GM13976 (cell line): ENCODE measurements at regions not wholly inside any gene's neighbourhood (a gene's known extent, or its start where the extent isn't known, plus 50 kb on each side); places are given as distances from the start of the nearest gene placed in this dataset.

ENCODE experiments used
- DNase-seq: peaks from one replicate; pipeline ENCODE4 v3.0.0; 2012; ENCODE audit warnings: low spot score
- in situ Hi-C: fragments of 300-500 bp; cut with MboI; formaldehyde crosslinking; loops from one replicate; pipeline ENCODE4 v1.12.0; 2022; ENCODE audit warnings: low sequenced_read_pairs, mixed read lengths, inconsistent platforms; ENCODE audit not compliant: unreplicated experiment
- TF ChIP-seq, protein P1 (sequence below): IDR thresholded peaks from 2 replicates; pipeline ENCODE4 v1.5.1; 2012; ENCODE audit warnings: borderline replicate concordance, mild to moderate bottlenecking; ENCODE audit not compliant: insufficient read depth; ENCODE audit errors: extremely low read depth, missing control alignments, control extremely low read depth

- no peak for DNase-seq
- TF ChIP-seq, protein P1, sequence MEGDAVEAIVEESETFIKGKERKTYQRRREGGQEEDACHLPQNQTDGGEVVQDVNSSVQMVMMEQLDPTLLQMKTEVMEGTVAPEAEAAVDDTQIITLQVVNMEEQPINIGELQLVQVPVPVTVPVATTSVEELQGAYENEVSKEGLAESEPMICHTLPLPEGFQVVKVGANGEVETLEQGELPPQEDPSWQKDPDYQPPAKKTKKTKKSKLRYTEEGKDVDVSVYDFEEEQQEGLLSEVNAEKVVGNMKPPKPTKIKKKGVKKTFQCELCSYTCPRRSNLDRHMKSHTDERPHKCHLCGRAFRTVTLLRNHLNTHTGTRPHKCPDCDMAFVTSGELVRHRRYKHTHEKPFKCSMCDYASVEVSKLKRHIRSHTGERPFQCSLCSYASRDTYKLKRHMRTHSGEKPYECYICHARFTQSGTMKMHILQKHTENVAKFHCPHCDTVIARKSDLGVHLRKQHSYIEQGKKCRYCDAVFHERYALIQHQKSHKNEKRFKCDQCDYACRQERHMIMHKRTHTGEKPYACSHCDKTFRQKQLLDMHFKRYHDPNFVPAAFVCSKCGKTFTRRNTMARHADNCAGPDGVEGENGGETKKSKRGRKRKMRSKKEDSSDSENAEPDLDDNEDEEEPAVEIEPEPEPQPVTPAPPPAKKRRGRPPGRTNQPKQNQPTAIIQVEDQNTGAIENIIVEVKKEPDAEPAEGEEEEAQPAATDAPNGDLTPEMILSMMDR, result no peak
- in situ Hi-C loops, result no loop called here
Measured at GRCh38 chr20:16966276-16966880, 218.2 kb downstream of the OTOR start.

DNA sequence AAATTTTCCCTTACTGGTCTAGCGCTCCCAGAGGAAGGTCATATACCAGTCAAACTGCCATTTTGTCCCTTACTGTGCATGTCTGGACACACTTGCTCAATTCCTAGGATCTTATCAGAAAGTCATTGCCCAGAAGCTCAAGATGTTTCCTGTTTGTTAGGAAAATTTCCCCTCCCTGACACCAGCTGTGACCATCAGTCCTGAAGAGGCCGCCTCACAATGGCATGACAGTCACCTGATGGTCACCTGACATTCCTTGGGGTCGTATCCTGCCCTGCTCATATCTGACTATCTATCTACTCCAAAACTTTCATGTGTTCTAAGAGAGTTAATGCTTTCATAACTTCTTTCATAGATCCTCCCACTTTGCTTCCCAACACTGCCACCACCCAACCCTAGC, 219.9 kb downstream of the OTOR start:
- no peak for DNase-seq
- in situ Hi-C loops, result no loop called here
- TF ChIP-seq, protein P1, result no peak

DNA sequence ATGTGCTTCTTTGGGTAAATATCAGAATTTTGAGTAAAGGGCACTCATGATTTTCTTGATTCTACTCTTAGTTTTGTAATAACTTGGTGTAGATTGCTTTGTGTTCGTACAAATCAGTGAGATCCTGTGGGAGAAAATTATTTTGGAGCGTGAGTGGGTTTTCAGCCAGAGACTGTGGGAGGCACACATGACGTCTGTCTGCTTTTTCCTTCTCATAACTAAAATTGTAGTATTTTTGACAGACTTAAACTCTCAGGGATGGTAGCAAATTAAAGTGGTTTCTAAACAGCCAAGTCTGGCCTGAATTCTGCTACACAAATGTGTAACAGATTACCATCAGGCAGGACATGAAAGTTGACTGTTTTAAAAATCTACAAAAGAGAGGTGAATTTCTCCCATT, 222.6 kb downstream of the OTOR start:
- TF ChIP-seq, protein P1, result no peak
- no peak for DNase-seq
- in situ Hi-C loops, result no loop called here

- no peak for DNase-seq
- TF ChIP-seq, protein P1, result no peak
- in situ Hi-C loops, result no loop called here
Measured at GRCh38 chr20:16974080-16974854, 226.1 kb downstream of the OTOR start.

GRCh38 chr20:16974855-16975162, 226.7 kb downstream of the OTOR start:
- in situ Hi-C loops, result no loop called here
- DNase-seq, result no peak
- TF ChIP-seq, protein P1, result no peak

GRCh38 chr20:16975682-16976081, 227.5 kb downstream of the OTOR start:
- DNase-seq, result no peak
- in situ Hi-C loops, result no loop called here
- TF ChIP-seq, protein P1, result no peak
